Right hindlimb (tissue), 1 donor: ENCODE measurements at regions not wholly inside any gene's neighbourhood (a gene's known extent, or its start where the extent isn't known, plus 50 kb on each side); places are given as distances from the start of the nearest gene placed in this dataset.
"Not testable (repeated sequence)": the region's sequence is repeated elsewhere in the genome, so short reads cannot be mapped to it uniquely, and the experiment has no call there.

Source experiments
- DNase-seq: peaks from one replicate; pipeline ENCODE4 v3.0.0-alpha.2; 2018

- no peak for DNase-seq
These were observed 323.4 kb upstream of the RBMS1 start for GRCh38 chr2:160816916-160817499.

- DNase-seq: no peak
These were observed 327.1 kb upstream of the RBMS1 start for GRCh38 chr2:160820691-160821090.

GRCh38 chr2:160822006-160822405 is 328.4 kb upstream of the RBMS1 start:
- no peak for DNase-seq

GRCh38 chr2:160825433-160825832 is 331.8 kb upstream of the RBMS1 start:
- DNase-seq: no peak

GRCh38 chr2:160826496-160826895 is 332.9 kb upstream of the RBMS1 start:
- no peak for DNase-seq

GRCh38 chr2:160828076-160828475 is 332.2 kb upstream of the TANK start:
- DNase-seq: no peak

- not testable (repeated sequence) for DNase-seq
These were observed 327.8 kb upstream of the TANK start for GRCh38 chr2:160832381-160832780.

GRCh38 chr2:160835166-160835565 is 325.1 kb upstream of the TANK start:
- DNase-seq: no peak

- peak; percentile 43 for DNase-seq
These were observed 323.5 kb upstream of the TANK start for GRCh38 chr2:160836755-160837154.

- DNase-seq: no peak
These were observed 322.8 kb upstream of the TANK start for GRCh38 chr2:160837416-160837815.

- DNase-seq: no peak
These were observed 322.1 kb upstream of the TANK start for GRCh38 chr2:160838147-160838546.

GRCh38 chr2:160838691-160839090 is 321.5 kb upstream of the TANK start:
- DNase-seq: no peak

GRCh38 chr2:160842286-160842685 is 317.9 kb upstream of the TANK start:
- DNase-seq: no peak

GRCh38 chr2:160859096-160859495 is 301.1 kb upstream of the TANK start:
- no peak for DNase-seq

GRCh38 chr2:160862226-160862625 is 298.0 kb upstream of the TANK start:
- DNase-seq: no peak

- DNase-seq: no peak
These were observed 291.3 kb upstream of the TANK start for GRCh38 chr2:160868891-160869290.

- no peak for DNase-seq
These were observed 290.8 kb upstream of the TANK start for GRCh38 chr2:160869411-160869810.

GRCh38 chr2:160870729-160871465 is 289.3 kb upstream of the TANK start:
- DNase-seq: no peak

GRCh38 chr2:160871953-160872352 is 288.3 kb upstream of the TANK start:
- DNase-seq: no peak

GRCh38 chr2:160876029-160876428 is 284.2 kb upstream of the TANK start:
- no peak for DNase-seq

GRCh38 chr2:160876765-160877164 is 283.5 kb upstream of the TANK start:
- DNase-seq: no peak

- DNase-seq: no peak
These were observed 281.6 kb upstream of the TANK start for GRCh38 chr2:160878618-160879017.

GRCh38 chr2:160882906-160883305 is 277.3 kb upstream of the TANK start:
- no peak for DNase-seq

- DNase-seq: no peak
These were observed 276.2 kb upstream of the TANK start for GRCh38 chr2:160884056-160884455.
